ENCODE measurements at regions not wholly inside any gene's neighbourhood (a gene's known extent, or its start where the extent isn't known, plus 50 kb on each side); places are given as distances from the start of the nearest gene placed in this dataset.

DNA sequence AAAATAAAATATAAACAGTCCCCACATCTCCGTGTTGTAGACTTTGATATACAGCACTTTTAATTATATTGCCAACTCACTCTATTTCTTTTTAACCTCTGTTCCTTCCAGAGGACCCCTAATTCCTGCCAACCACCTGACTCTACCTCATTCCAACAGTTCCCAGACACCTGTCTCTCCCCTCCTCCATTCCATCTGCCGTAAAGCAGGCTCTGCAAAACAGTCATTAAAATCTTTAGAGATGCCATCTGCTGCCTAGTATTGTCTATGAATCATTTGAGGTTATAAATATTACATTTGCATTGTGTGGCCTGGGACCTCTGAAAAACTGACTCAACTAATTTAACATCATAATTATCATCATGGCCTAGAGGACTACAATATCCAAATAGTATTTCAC, 148.8 kb upstream of the DCN start:
- no peak overlapping the region for H3K27ac ChIP-seq (ENCODE audit: low read depth, low read length)
- no peak overlapping the region for H3K4me3 ChIP-seq (ENCODE audit: low read depth, low read length)
- H3K4me1 ChIP-seq (ENCODE audit: control insufficient read depth, insufficient read depth, low read length): no peaks in the 10 kb centered on the region
- H3K36me3 ChIP-seq (ENCODE audit: control insufficient read depth, insufficient read depth, low read length): no peaks in the 10 kb centered on the region
- no peaks in the 10 kb centered on the region for H3K9me3 ChIP-seq (ENCODE audit: control insufficient read depth, insufficient read depth, low read depth, low read length)
- no peak overlapping the region for H3K9ac ChIP-seq (ENCODE audit: low read length)
- H3K27me3 ChIP-seq (ENCODE audit: control insufficient read depth, insufficient read depth, low read length): no peaks in the 10 kb centered on the region

DNA sequence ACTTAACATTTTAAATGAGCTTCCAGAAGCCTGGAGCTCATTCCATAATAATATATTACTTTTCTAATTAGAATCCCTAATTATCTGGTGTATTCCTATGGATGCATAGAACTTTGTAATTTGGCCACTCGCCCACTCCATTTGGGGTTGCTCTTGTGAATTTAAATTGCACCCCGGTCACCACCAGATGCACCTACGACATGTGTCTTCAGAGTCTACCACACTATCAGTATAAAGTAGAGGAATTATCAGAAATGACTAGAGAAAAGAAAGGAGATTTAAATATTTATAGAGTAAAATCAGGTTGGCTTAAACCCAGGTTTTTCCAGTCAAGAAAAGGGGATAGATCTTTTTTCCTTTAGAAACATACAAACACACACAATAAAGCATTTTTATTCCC, 145.8 kb upstream of the DCN start:
- H3K27ac ChIP-seq (ENCODE audit: low read depth, low read length): no peak overlapping the region
- no peaks in the 10 kb centered on the region for H3K36me3 ChIP-seq (ENCODE audit: control insufficient read depth, insufficient read depth, low read length)
- H3K27me3 ChIP-seq (ENCODE audit: control insufficient read depth, insufficient read depth, low read length): no peaks in the 10 kb centered on the region
- H3K4me3 ChIP-seq (ENCODE audit: low read depth, low read length): no peak overlapping the region
- H3K4me1 ChIP-seq (ENCODE audit: control insufficient read depth, insufficient read depth, low read length): no peaks in the 10 kb centered on the region
- H3K9me3 ChIP-seq (ENCODE audit: control insufficient read depth, insufficient read depth, low read depth, low read length): no peaks in the 10 kb centered on the region
- no peak overlapping the region for H3K9ac ChIP-seq (ENCODE audit: low read length)

DNA sequence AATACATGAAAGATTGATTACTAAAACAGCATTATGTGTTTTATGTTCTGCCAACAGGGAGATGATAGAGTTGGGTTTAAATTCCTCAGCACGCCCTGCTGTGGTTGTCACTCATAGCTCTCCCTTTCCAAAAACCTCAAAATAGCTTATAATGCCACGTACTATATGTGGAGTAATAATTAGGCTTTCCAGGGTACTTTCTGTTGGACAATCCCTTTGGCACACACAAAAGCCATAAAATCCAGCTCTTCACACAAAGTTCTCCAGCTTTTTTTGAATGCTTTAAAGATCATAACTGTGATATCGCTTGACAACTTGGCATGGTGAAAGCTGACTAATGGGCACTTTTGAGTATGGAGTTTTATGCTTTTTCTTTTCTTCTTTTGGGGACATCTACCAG, 145.3 kb upstream of the DCN start:
- no peaks in the 10 kb centered on the region for H3K27me3 ChIP-seq (ENCODE audit: control insufficient read depth, insufficient read depth, low read length)
- H3K4me1 ChIP-seq (ENCODE audit: control insufficient read depth, insufficient read depth, low read length): no peaks in the 10 kb centered on the region
- H3K9ac ChIP-seq (ENCODE audit: low read length): no peak overlapping the region
- no peak overlapping the region for H3K27ac ChIP-seq (ENCODE audit: low read depth, low read length)
- H3K4me3 ChIP-seq (ENCODE audit: low read depth, low read length): no peak overlapping the region
- no peaks in the 10 kb centered on the region for H3K36me3 ChIP-seq (ENCODE audit: control insufficient read depth, insufficient read depth, low read length)
- no peaks in the 10 kb centered on the region for H3K9me3 ChIP-seq (ENCODE audit: control insufficient read depth, insufficient read depth, low read depth, low read length)

DNA sequence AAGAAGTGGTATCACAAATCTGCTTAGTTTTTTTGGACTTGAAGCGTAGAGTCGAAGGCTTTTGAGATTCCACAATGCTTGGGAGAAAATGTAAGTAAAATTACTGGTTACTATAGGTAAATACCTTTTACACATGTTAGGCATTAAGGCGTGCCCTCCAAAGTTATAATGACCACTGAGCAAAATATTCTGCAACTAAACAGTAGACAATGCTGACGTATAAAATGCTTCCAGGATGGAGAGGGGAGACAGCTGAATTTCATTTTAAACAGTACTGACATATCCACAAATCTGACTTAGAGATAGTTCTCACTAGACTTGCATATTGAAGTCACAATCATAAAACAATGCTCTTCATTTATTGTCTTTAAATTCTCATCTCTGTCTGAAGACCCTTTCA, 144.5 kb upstream of the DCN start:
- Histone ChIP-seq H3K36me3 (ENCODE audit: control insufficient read depth, insufficient read depth, low read length) (no peaks in the 10 kb centered on the region), H3K9ac (ENCODE audit: low read length) (no peak overlapping the region), H3K27ac (ENCODE audit: low read depth, low read length) (no peak overlapping the region), H3K27me3 (ENCODE audit: control insufficient read depth, insufficient read depth, low read length) (no peaks in the 10 kb centered on the region), H3K4me3 (ENCODE audit: low read depth, low read length) (no peak overlapping the region), H3K4me1 (ENCODE audit: control insufficient read depth, insufficient read depth, low read length) (no peaks in the 10 kb centered on the region), H3K9me3 (ENCODE audit: control insufficient read depth, insufficient read depth, low read depth, low read length) (no peaks in the 10 kb centered on the region)

DNA sequence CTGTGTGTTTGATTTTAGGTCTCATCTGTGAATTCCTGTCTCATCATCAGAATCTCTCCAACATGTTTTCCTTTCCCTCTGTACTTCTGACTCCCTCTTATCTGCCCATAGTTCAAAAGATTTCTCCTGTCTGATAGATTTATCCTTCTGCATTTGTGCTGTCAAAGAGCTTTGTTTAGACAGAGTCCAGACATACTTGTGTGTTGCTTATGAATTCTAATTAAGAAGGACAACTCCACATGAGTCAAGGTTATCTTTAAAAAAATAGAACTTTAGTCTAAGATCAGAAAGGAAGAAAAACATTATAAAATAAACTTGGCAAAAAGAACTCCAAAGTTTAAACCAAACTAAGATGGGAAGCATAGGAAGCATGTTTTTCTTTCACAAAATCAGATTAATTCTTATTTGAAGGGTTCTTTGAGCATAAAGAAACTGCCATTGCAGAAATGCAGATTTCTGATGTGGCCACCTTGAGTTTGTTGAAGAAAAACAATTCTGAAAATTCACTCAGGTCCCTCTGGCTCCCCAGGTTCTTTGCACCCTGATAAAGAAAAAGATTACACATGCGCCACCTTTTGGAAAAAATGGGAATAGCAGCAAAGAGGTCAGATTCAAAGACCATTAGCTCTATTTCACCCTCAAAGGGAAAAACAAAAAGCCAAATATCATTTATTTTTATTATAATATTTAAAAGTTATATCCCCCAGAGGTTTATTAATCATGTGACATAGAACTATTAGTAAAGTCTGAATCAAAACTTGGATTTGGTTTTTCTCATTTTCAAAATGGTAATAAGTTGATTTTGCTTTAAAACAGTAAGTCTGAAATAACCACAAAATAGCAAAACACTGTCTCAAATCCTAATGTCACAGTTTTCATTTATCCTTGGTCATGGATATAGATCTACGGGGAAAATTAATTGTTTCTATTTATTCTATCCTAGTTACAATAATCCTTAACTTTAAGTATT, 143.7 kb upstream of the DCN start:
- Histone ChIP-seq H3K27me3 (ENCODE audit: control insufficient read depth, insufficient read depth, low read length) (no peaks in the 10 kb centered on the region), H3K27ac (ENCODE audit: low read depth, low read length) (no peak overlapping the region), H3K4me3 (ENCODE audit: low read depth, low read length) (no peak overlapping the region), H3K36me3 (ENCODE audit: control insufficient read depth, insufficient read depth, low read length) (no peaks in the 10 kb centered on the region), H3K9ac (ENCODE audit: low read length) (no peak overlapping the region), H3K4me1 (ENCODE audit: control insufficient read depth, insufficient read depth, low read length) (no peaks in the 10 kb centered on the region), H3K9me3 (ENCODE audit: control insufficient read depth, insufficient read depth, low read depth, low read length) (no peaks in the 10 kb centered on the region)

DNA sequence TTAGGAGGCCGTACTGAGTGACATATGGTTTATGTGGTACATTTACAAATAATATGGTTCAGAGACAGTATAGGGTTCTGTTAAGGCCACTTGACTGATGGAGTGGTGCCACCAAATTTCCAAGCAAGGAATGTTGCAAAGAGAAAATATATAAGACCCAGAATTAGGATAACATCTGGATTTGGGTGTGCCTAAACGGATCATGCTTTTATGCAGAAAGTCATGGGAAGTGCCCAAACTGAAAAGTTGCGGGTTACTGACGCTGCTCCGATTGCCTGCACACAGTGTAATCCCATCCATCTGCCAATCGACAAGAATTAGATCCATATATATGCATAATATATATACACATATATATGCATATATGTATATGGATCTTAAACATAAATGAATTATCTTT, 138.4 kb upstream of the DCN start:
- Histone ChIP-seq H3K4me3 (ENCODE audit: low read depth, low read length) (no peak overlapping the region), H3K36me3 (ENCODE audit: control insufficient read depth, insufficient read depth, low read length) (no peaks in the 10 kb centered on the region), H3K27me3 (ENCODE audit: control insufficient read depth, insufficient read depth, low read length) (no peaks in the 10 kb centered on the region), H3K9me3 (ENCODE audit: control insufficient read depth, insufficient read depth, low read depth, low read length) (no peaks in the 10 kb centered on the region), H3K9ac (ENCODE audit: low read length) (no peak overlapping the region), H3K4me1 (ENCODE audit: control insufficient read depth, insufficient read depth, low read length) (no peaks in the 10 kb centered on the region; the same call in 1 of the 2 replicates), H3K27ac (ENCODE audit: low read depth, low read length) (no peak overlapping the region)

DNA sequence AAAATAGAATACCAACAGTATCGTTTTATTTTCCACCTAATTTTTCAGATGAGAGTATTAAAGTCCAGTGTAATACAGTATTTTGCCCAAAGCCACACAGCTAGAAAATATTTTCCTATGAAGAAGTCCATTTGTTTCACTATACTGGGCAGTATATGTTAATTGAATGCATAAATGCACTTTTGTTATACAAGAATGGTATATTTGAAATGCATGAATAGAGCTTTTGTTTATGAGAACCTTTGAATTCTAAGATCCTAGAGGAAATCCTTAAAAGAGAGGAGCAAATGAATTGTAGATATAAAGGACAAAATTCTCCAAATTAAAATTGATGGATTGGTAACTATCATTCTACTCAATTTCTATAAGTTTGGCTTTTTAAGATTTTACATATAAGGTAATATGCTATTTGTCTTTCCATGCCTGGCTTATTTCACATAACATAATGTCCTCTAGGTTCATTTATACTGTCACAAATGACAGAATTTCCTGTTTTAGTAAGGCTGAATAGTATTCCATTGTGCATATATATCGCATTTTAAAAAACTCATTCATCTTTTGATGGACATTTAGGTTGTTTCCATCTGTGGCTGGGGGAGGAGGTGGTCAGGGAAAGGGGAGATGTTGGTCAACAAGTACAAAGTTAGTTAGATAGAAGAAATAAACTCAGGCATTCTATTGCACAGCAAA, 136.6 kb upstream of the DCN start:
- H3K9me3 ChIP-seq (ENCODE audit: control insufficient read depth, insufficient read depth, low read depth, low read length): no peaks in the 10 kb centered on the region
- no peaks in the 10 kb centered on the region; the same call in 1 of the 2 replicates for H3K4me1 ChIP-seq (ENCODE audit: control insufficient read depth, insufficient read depth, low read length)
- H3K9ac ChIP-seq (ENCODE audit: low read length): no peak overlapping the region
- H3K4me3 ChIP-seq (ENCODE audit: low read depth, low read length): no peak overlapping the region
- no peaks in the 10 kb centered on the region for H3K36me3 ChIP-seq (ENCODE audit: control insufficient read depth, insufficient read depth, low read length)
- no peak overlapping the region for H3K27ac ChIP-seq (ENCODE audit: low read depth, low read length)
- H3K27me3 ChIP-seq (ENCODE audit: control insufficient read depth, insufficient read depth, low read length): no peaks in the 10 kb centered on the region

DNA sequence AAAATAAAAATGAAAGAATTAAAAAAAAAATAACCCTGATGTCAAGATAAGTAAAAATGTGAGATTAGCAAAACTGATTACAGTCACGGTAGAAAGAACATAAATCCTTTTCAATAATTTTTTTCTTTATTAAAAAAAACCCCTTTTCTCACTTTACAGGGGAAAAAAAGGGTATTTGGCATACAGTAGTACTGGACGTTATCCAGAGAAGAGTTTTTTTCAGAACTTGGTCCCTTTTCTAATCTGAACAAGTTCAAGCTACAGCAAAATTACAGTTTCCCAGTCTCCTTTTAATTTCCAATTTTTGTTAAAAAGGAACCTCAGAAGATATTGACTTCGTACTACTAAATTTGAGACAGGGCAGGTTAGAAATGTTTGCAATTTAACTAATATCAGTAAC, 134.7 kb upstream of the DCN start:
- no peak overlapping the region for H3K9ac ChIP-seq (ENCODE audit: low read length)

DNA sequence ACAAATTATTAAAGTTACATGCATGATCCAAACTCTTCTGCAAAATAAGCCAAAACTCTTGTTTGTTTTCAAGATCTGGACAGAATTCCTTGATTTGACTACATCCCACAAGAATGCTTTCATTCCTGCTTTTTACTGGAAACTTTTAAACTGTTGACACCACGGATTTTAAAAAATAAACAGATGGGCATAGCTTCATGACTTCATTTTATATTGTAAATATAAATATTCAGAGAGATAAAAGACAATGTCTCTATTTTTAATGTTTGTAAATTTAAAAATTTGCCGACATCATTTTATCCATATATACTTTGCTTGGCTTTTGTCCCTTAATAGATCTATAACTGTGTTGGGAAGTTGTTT, 134.3 kb upstream of the DCN start:
- H3K4me1 ChIP-seq (ENCODE audit: control insufficient read depth, insufficient read depth, low read length): no peaks in the 10 kb centered on the region; the same call in 1 of the 2 replicates
- H3K9me3 ChIP-seq (ENCODE audit: control insufficient read depth, insufficient read depth, low read depth, low read length): no peaks in the 10 kb centered on the region
- no peak overlapping the region for H3K9ac ChIP-seq (ENCODE audit: low read length)
- no peak overlapping the region for H3K27ac ChIP-seq (ENCODE audit: low read depth, low read length)
- H3K4me3 ChIP-seq (ENCODE audit: low read depth, low read length): no peak overlapping the region
- H3K36me3 ChIP-seq (ENCODE audit: control insufficient read depth, insufficient read depth, low read length): no peaks in the 10 kb centered on the region
- no peaks in the 10 kb centered on the region for H3K27me3 ChIP-seq (ENCODE audit: control insufficient read depth, insufficient read depth, low read length)

More for the DNA sequence above, 134.7 kb upstream of the DCN start:
- no peaks in the 10 kb centered on the region for H3K9me3 ChIP-seq (ENCODE audit: control insufficient read depth, insufficient read depth, low read depth, low read length)
- no peaks in the 10 kb centered on the region for H3K36me3 ChIP-seq (ENCODE audit: control insufficient read depth, insufficient read depth, low read length)
- no peaks in the 10 kb centered on the region; the same call in 1 of the 2 replicates for H3K4me1 ChIP-seq (ENCODE audit: control insufficient read depth, insufficient read depth, low read length)
- H3K27me3 ChIP-seq (ENCODE audit: control insufficient read depth, insufficient read depth, low read length): no peaks in the 10 kb centered on the region
- H3K4me3 ChIP-seq (ENCODE audit: low read depth, low read length): no peak overlapping the region
- H3K27ac ChIP-seq (ENCODE audit: low read depth, low read length): no peak overlapping the region

DNA sequence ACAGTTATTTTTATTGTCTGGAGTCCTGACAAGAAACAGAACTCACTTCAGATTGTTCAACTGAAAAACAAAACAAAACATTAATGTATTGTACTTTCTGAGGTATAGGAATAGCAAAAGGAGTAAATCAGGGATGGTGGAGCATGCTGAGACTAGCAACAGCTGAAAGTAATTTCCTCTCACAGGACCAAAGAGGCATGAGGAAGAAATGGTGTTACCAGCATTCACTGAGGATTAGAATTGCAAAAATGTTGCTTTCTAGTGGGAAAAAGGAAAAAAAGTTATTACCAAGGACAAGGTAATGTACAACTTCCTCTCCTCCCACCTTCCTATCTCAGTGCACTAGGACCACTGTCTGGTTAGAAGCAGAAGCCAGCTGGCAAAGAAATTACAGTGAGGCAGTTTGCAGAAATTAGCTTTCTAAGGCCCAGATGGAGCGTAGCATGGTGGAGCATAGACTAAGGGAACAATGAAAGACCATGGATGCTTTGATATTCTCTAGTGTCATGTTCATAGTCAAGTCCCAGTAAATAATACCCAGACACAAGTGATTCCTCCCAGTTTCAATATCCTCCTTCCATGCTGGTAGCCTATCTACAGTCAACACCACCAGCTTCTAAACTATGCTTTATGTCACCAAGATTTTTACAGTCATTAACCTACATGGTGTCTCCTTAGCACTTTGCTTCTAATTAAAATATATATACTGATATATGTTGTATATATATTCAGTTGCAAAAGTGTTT, 133.7 kb upstream of the DCN start:
- Histone ChIP-seq H3K36me3 (ENCODE audit: control insufficient read depth, insufficient read depth, low read length) (no peaks in the 10 kb centered on the region), H3K9ac (ENCODE audit: low read length) (no peak overlapping the region), H3K4me1 (ENCODE audit: control insufficient read depth, insufficient read depth, low read length) (no peaks in the 10 kb centered on the region; the same call in 1 of the 2 replicates), H3K9me3 (ENCODE audit: control insufficient read depth, insufficient read depth, low read depth, low read length) (no peaks in the 10 kb centered on the region), H3K4me3 (ENCODE audit: low read depth, low read length) (no peak overlapping the region), H3K27ac (ENCODE audit: low read depth, low read length) (no peak overlapping the region), H3K27me3 (ENCODE audit: control insufficient read depth, insufficient read depth, low read length) (no peaks in the 10 kb centered on the region)

DNA sequence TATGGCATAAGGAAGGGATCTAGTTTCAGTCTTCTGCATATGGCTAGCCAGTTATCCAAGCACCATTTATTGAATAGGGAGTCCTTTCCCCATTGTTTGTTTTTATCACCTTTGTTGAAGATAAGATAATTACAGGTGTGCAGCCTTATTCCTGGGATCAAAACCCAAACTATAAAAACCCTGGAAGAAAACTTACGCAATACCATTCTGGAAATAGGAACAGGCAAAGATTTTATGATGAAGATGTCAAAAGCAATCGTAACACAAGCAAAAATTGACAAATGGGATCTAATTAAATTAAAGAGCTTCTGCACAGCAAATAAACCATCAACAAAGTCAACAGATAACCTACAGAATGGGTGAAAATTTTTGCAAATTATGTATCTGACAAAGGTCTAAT, 128.5 kb upstream of the DCN start:
- no peak overlapping the region for H3K27ac ChIP-seq (ENCODE audit: low read depth, low read length)

More for the DNA sequence above, 128.5 kb upstream of the DCN start:
- Histone ChIP-seq H3K36me3 (ENCODE audit: control insufficient read depth, insufficient read depth, low read length) (no peaks in the 10 kb centered on the region), H3K4me3 (ENCODE audit: low read depth, low read length) (no peak overlapping the region), H3K9ac (ENCODE audit: low read length) (no peak overlapping the region), H3K9me3 (ENCODE audit: control insufficient read depth, insufficient read depth, low read depth, low read length) (no peaks in the 10 kb centered on the region), H3K27me3 (ENCODE audit: control insufficient read depth, insufficient read depth, low read length) (no peaks in the 10 kb centered on the region), H3K4me1 (ENCODE audit: control insufficient read depth, insufficient read depth, low read length) (no peaks in the 10 kb centered on the region)

Measured in HUES6 (cell line).